ENCODE measurements at regions not wholly inside any gene's neighbourhood (a gene's known extent, or its start where the extent isn't known, plus 50 kb on each side); places are given as distances from the start of the nearest gene placed in this dataset.

DNA sequence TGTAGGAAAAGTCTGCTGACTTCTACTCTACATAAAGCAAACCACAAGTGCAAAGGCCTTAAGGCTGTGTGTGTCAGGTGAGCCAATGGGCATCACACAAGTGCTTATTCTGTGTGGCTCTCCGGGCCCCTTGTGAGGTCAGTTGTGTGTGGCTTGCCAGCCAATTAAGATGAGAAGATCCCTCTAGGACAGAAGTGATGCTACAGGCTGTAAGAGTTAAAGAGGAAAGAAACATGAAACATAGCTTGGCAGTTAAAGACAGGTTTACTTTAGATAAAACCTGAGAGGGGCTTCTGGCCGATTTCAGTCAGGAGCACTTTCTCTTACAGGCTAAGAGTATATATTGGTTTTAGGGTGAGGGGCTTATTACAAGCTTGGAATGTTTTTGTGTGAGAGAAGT lies 242.4 kb downstream of the NFATC2 start:
- Mint-ChIP-seq H3K4me3 (no peak overlapping the region), H3K9me3 (no peaks in the 10 kb centered on the region), H3K36me3 (ENCODE audit: low read depth) (no peaks in the 10 kb centered on the region), H3K4me1 (no peaks in the 10 kb centered on the region), H3K27me3 (peaks cover 2% of the 10 kb centered on the region), H3K27ac (no peak overlapping the region)
- CTCF ChIA-PET: interaction anchor here (0.7 kb wide), 1 partner anchor 10 kb away, joined by 3 read pairs; no protein-coding TSS in a partner anchor
- POLR2A ChIA-PET: no interaction called here
- no peak for DNase-seq

DNA sequence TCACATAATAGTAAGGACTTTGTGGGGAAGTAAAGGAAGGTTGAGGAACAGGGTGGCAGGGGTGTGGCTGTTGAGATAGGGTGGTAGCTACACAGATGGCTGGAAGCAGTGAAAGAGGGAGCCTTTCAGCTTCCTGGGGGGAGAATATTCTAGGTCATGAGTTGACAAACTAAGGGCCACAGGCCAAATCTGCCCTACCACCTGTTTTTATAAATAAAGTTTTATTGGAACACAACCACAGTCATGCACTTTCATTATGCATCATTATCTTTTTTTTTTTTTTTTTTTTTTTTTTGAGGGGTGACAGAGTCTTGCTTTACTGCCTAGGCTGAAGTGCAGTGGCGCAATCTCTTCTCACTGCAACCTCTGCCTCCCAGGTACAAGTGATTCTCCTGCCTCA lies 243.1 kb downstream of the NFATC2 start:
- Mint-ChIP-seq H3K36me3 (ENCODE audit: low read depth) (no peaks in the 10 kb centered on the region), H3K27ac (no peak overlapping the region), H3K27me3 (peaks cover 5% of the 10 kb centered on the region), H3K4me1 (no peaks in the 10 kb centered on the region), H3K4me3 (no peak overlapping the region), H3K9me3 (no peaks in the 10 kb centered on the region)
- CTCF ChIA-PET: no interaction called here
- POLR2A ChIA-PET: no interaction called here
- no peak for DNase-seq

DNA sequence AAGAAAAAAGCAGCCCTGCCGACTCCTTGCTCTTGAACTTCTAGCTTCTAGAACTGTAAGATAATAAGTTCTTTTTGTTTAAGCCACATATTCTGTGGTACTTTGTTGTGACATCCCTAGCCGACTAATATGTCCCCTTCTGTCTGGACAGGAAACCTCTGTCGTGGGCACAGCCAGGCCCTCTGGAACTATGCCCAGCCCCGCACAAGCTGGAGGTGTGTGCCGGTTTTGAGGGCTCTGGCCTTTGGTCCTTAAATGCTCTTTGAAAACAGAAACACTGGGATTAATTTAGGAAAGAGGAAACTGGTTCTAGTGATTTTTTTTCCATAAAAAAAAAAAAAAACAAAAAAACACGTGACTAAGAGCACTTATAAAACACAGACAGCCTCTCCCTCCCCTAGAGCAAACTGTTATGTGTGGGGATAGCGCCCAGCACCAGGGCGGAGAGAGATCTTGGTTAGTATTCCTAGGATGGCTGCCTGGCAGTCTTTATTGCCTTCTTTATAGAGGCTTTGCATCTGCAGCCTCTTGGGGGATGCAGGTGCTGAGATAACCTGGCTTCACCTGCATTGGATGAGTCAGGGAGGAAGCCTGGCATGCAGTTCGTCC lies 244.3 kb downstream of the NFATC2 start:
- Mint-ChIP-seq H3K9me3 (peaks cover 2% of the 10 kb centered on the region), H3K27me3 (peaks cover 5% of the 10 kb centered on the region), H3K27ac (no peak overlapping the region), H3K36me3 (ENCODE audit: low read depth) (no peaks in the 10 kb centered on the region), H3K4me3 (no peak overlapping the region), H3K4me1 (no peaks in the 10 kb centered on the region)
- POLR2A ChIA-PET: no interaction called here
- CTCF ChIA-PET: interaction anchor here (0.6 to 1.2 kb wide), 3 partner anchors 9 to 541 kb away, joined by 3 to 4 read pairs (median 3); no protein-coding TSS in a partner anchor
- no peak for DNase-seq

- H3K27me3 Mint-ChIP-seq: peaks cover 2% of the 10 kb centered on the region
- no peaks in the 10 kb centered on the region for H3K36me3 Mint-ChIP-seq (ENCODE audit: low read depth)
- H3K27ac Mint-ChIP-seq: no peak overlapping the region
- H3K9me3 Mint-ChIP-seq: no peaks in the 10 kb centered on the region
- H3K4me1 Mint-ChIP-seq: no peaks in the 10 kb centered on the region
- POLR2A ChIA-PET: no interaction called here
- H3K4me3 Mint-ChIP-seq: no peak overlapping the region
- no peak for DNase-seq
- CTCF ChIA-PET: interaction anchor here (1.3 kb wide), 1 partner anchor 17 kb away, joined by 3 read pairs; no protein-coding TSS in a partner anchor
Measured at GRCh38 chr20:51287628-51288413, 254.7 kb downstream of the NFATC2 start.

DNA sequence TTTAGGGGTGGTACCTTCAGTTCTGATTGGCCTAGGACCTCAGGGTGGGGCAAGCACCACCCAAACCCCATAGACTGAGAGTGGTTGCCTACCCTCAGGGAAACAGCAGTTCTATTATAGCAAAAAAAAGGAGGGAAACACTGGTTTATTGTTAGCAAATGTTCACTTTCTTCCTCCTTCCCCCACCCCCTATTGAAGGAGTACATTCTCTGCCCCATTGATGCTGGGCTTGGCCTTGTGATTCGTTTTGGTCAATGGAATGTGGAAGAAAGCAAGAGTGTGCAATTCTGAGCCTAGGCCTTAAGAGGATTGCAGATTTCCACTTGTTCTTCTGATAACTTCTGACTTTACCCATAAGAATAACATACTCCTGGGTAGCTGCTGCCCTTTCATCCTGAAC lies 255.8 kb downstream of the NFATC2 start:
- Mint-ChIP-seq H3K9me3 (no peaks in the 10 kb centered on the region), H3K36me3 (ENCODE audit: low read depth) (no peaks in the 10 kb centered on the region), H3K27me3 (peaks cover 2% of the 10 kb centered on the region), H3K27ac (no peak overlapping the region), H3K4me1 (no peaks in the 10 kb centered on the region), H3K4me3 (no peak overlapping the region)
- ChIA-PET CTCF (no interaction called here), POLR2A (no interaction called here)
- no peak for DNase-seq

DNA sequence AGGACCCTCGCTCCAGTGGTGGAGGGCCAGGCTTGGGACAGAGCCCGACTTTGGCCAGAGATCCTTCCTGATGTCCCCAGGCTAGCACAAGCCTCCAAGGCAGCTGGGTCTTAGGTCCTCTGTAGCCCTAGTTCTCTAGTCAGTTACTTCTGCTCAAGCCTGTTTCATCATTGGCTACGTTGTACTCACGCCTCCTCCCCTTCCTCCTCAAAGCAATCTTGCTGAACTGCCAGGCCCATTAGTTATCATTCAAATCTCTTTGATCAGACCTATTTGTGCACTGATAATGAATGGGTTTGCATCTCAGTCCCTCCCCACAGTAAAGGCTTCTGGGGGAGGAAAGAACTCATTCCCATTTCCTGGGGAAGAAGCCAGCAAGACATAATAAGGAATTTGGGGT lies 256.8 kb downstream of the NFATC2 start:
- H3K36me3 Mint-ChIP-seq (ENCODE audit: low read depth): no peaks in the 10 kb centered on the region
- DNase-seq: no peak
- H3K27me3 Mint-ChIP-seq: peaks cover 2% of the 10 kb centered on the region
- CTCF ChIA-PET: interaction anchor here (1.7 kb wide), 1 partner anchor 37 kb away, joined by 4 read pairs; no protein-coding TSS in a partner anchor
- no peak overlapping the region for H3K4me3 Mint-ChIP-seq
- no peak overlapping the region for H3K27ac Mint-ChIP-seq
- POLR2A ChIA-PET: no interaction called here
- H3K9me3 Mint-ChIP-seq: no peaks in the 10 kb centered on the region
- H3K4me1 Mint-ChIP-seq: no peaks in the 10 kb centered on the region

- Mint-ChIP-seq H3K4me1 (no peaks in the 10 kb centered on the region), H3K4me3 (no peak overlapping the region), H3K27me3 (peaks cover 2% of the 10 kb centered on the region), H3K9me3 (no peaks in the 10 kb centered on the region), H3K36me3 (ENCODE audit: low read depth) (no peaks in the 10 kb centered on the region), H3K27ac (no peak overlapping the region)
- POLR2A ChIA-PET: no interaction called here
- no peak for DNase-seq
- CTCF ChIA-PET: interaction anchor here (0.6 to 1.7 kb wide), 2 partner anchors 37 to 52 kb away, joined by 3 to 4 read pairs; no protein-coding TSS in a partner anchor
Measured at GRCh38 chr20:51284871-51285270, 257.6 kb downstream of the NFATC2 start.

GRCh38 chr20:51284176-51284575 lies 258.3 kb downstream of the NFATC2 start:
- no peak for DNase-seq
- Mint-ChIP-seq H3K36me3 (ENCODE audit: low read depth) (no peaks in the 10 kb centered on the region), H3K27ac (no peak overlapping the region), H3K9me3 (no peaks in the 10 kb centered on the region), H3K4me1 (no peaks in the 10 kb centered on the region), H3K27me3 (peaks cover 4% of the 10 kb centered on the region), H3K4me3 (no peak overlapping the region)
- POLR2A ChIA-PET: no interaction called here
- CTCF ChIA-PET: interaction anchor here (1.7 kb wide), 1 partner anchor 36 kb away, joined by 4 read pairs; no protein-coding TSS in a partner anchor

GRCh38 chr20:51281521-51281920 lies 258.6 kb upstream of the KCNG1 start:
- Mint-ChIP-seq H3K27ac (no peak overlapping the region), H3K4me3 (no peak overlapping the region), H3K9me3 (no peaks in the 10 kb centered on the region), H3K27me3 (peaks cover 11% of the 10 kb centered on the region), H3K36me3 (ENCODE audit: low read depth) (no peaks in the 10 kb centered on the region), H3K4me1 (no peaks in the 10 kb centered on the region)
- ChIA-PET POLR2A (no interaction called here), CTCF (interaction anchor here (1.3 kb wide), 1 partner anchor 30 kb away, joined by 3 read pairs; no protein-coding TSS in a partner anchor)
- no peak for DNase-seq

DNA sequence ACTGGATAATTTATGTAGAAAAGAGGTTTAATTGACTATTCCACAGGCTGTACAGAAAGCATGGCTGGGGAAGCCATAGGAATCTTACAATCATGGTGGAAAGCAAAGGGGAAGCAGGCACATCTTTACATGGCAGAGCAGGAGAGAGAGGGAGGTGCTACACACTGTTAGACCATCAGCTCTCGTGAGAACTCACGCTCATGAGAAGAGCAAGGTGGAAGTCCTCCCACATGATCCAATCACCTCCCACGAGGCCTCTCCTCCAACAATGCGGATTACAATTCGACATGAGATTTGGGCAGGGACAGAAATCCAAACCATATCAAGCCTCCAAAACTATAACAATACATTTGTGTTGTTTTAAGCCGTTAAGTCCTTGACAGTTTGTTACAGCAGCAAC lies 257.1 kb upstream of the KCNG1 start:
- no peaks in the 10 kb centered on the region for H3K9me3 Mint-ChIP-seq
- H3K27ac Mint-ChIP-seq: no peak overlapping the region
- DNase-seq: no peak
- CTCF ChIA-PET: interaction anchor here (1.3 kb wide), 1 partner anchor 28 kb away, joined by 3 read pairs; no protein-coding TSS in a partner anchor
- H3K4me3 Mint-ChIP-seq: no peak overlapping the region
- H3K27me3 Mint-ChIP-seq: peaks cover 21% of the 10 kb centered on the region
- POLR2A ChIA-PET: no interaction called here
- H3K4me1 Mint-ChIP-seq: no peaks in the 10 kb centered on the region
- no peaks in the 10 kb centered on the region for H3K36me3 Mint-ChIP-seq (ENCODE audit: low read depth)

GRCh38 chr20:51277961-51278360 lies 255.1 kb upstream of the KCNG1 start:
- no peak for DNase-seq
- H3K27ac Mint-ChIP-seq: no peak overlapping the region
- H3K4me3 Mint-ChIP-seq: no peak overlapping the region
- no peaks in the 10 kb centered on the region for H3K4me1 Mint-ChIP-seq
- CTCF ChIA-PET: no interaction called here
- no peaks in the 10 kb centered on the region for H3K36me3 Mint-ChIP-seq (ENCODE audit: low read depth)
- POLR2A ChIA-PET: no interaction called here
- peaks cover 29% of the 10 kb centered on the region for H3K27me3 Mint-ChIP-seq
- no peaks in the 10 kb centered on the region for H3K9me3 Mint-ChIP-seq

DNA sequence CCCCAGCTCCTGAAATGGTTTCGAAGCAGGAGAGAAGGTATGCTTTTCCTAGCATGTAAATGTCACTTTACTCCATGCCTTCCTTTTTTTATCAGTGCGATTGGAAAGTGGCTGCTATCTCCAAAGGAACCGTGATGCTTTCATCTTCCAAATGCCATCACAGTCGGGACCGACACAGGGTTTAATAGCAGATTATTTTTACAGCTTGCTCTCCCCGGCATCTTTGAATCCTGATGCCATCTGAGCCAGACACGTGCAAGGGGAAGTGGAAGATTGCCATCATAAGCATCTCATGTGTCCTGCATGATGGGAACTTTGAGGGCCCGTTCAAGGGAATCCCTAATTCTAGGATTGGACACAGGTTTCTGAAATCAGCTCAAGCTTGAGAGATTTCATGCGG lies 253.4 kb upstream of the KCNG1 start:
- CTCF ChIA-PET: no interaction called here
- H3K27ac Mint-ChIP-seq: no peak overlapping the region
- POLR2A ChIA-PET: no interaction called here
- peaks cover 2% of the 10 kb centered on the region for H3K9me3 Mint-ChIP-seq
- peaks cover 32% of the 10 kb centered on the region for H3K27me3 Mint-ChIP-seq
- H3K4me1 Mint-ChIP-seq: no peaks in the 10 kb centered on the region
- no peak for DNase-seq
- H3K4me3 Mint-ChIP-seq: no peak overlapping the region
- H3K36me3 Mint-ChIP-seq (ENCODE audit: low read depth): no peaks in the 10 kb centered on the region

DNA sequence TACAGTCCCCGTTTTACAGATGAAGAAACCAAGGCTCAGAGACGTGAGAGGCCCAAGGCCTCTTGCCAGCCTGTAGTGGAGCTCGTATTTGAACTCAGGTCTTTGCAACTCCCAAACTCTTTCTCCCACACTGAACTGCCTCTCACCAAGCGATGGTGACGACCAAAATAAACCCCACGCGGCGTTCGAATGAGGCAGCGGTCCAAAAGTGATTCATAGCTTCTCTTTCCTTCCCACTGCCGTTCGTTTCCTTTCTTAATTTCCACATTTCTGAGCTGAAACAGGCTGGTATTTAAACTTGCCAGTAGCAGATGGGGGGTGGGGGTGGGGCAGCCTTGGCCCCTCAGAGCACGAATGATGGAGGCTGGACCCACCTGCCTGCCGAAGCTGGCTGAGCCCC lies 252.9 kb upstream of the KCNG1 start:
- POLR2A ChIA-PET: no interaction called here
- Mint-ChIP-seq H3K36me3 (ENCODE audit: low read depth) (no peaks in the 10 kb centered on the region), H3K27me3 (peaks cover 32% of the 10 kb centered on the region), H3K4me1 (no peaks in the 10 kb centered on the region), H3K27ac (no peak overlapping the region), H3K9me3 (peaks cover 3% of the 10 kb centered on the region), H3K4me3 (no peak overlapping the region)
- DNase-seq: no peak
- CTCF ChIA-PET: interaction anchor here (0.7 kb wide), 1 partner anchor 66 kb away, joined by 5 read pairs; no protein-coding TSS in a partner anchor

All from activated CD4-positive, alpha-beta T cell treated with anti-CD3 and anti-CD28 coated beads, Interleukin-2, amount 10 ng/mL, durations not matched to agents 7 days and 5 days (primary cell).